Upper lobe of right lung (tissue), 1 donor: ENCODE measurements at regions not wholly inside any gene's neighbourhood (a gene's known extent, or its start where the extent isn't known, plus 50 kb on each side); places are given as distances from the start of the nearest gene placed in this dataset.

ENCODE experiments used
- ATAC-seq: fragments of 200-7000 bp; cut with Tn5 transposase; one replicate; pipeline ENCODE4 v1.9.1; 2020; ENCODE audit warnings: mild to moderate bottlenecking, moderate library complexity
- DNase-seq: peaks from one replicate; pipeline ENCODE4 v3.0.0-alpha.2; 2020
- H3K27ac ChIP-seq: fragments of 200-600 bp; one replicate; pipeline ENCODE4 v1.8.0; 2022
- H3K27me3 ChIP-seq: fragments of 200-600 bp; one replicate; pipeline ENCODE4 v1.8.0; 2022; ENCODE audit warnings: mild to moderate bottlenecking
- H3K36me3 ChIP-seq: fragments of 200-600 bp; one replicate; pipeline ENCODE4 v1.8.0; 2022
- H3K4me1 ChIP-seq: fragments of 200-600 bp; one replicate; pipeline ENCODE4 v1.8.0; 2022
- H3K4me3 ChIP-seq: fragments of 200-600 bp; one replicate; pipeline ENCODE4 v1.8.0; 2022; ENCODE audit warnings: mild to moderate bottlenecking
- H3K9me3 ChIP-seq: fragments of 200-600 bp; one replicate; pipeline ENCODE4 v1.8.0; 2022
- CTCF ChIP-seq: fragments of 200-600 bp; IDR thresholded peaks from one replicate; pipeline ENCODE4 v1.8.0; 2022; ENCODE audit warnings: antibody characterized with exemption
- intact Hi-C: fragments of 100-400 bp; cut with DNase I; formaldehyde crosslinking; loops from one replicate; pipeline ENCODE4 v1.11.0; 2022
- donor health status: DM: no; HTN: yes; CAD: no; lungs with severe emphysema.

GRCh38 chr10:57972783-57973182 is 294.9 kb downstream of the IPMK start:
- intact Hi-C loops, result no loop called here
- no peak for ATAC-seq
- DNase-seq, result no peak
- H3K27me3 ChIP-seq, result no peaks in the 10 kb centered on the region
- TF ChIP-seq CTCF, result no peak
- H3K4me1 ChIP-seq, result no peaks in the 10 kb centered on the region
- H3K36me3 ChIP-seq, result no peaks in the 10 kb centered on the region
- no peak overlapping the region for H3K4me3 ChIP-seq
- no peak overlapping the region for H3K27ac ChIP-seq
- no peaks in the 10 kb centered on the region for H3K9me3 ChIP-seq

GRCh38 chr10:57968328-57969016 is 299.2 kb downstream of the IPMK start:
- H3K4me1 ChIP-seq, result no peaks in the 10 kb centered on the region
- ATAC-seq (no peak), DNase-seq (no peak)
- no peak overlapping the region for H3K4me3 ChIP-seq
- no peaks in the 10 kb centered on the region for H3K9me3 ChIP-seq
- TF ChIP-seq CTCF, result no peak
- H3K27me3 ChIP-seq, result no peaks in the 10 kb centered on the region
- H3K36me3 ChIP-seq, result no peaks in the 10 kb centered on the region
- H3K27ac ChIP-seq, result no peak overlapping the region
- intact Hi-C loops, result no loop called here

DNA sequence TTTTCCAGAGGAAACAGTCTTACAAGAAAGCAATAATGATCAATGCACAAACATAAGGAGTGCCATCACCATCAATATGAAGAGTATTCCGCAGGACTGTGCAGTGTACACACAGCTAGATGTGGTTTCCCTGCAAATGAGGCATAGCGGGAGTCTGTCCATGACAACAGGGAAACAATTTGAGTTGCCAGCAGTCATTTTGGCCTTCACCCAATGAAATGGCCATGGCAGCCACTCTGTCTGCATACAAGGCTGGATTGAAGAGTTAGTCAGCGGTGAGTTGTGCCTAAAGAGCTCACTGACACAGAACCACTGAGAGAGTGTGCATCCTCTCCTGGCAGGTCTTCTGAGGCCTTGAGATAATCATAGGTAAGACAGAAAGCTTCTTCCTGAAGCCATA is 303.3 kb downstream of the IPMK start:
- no peak for DNase-seq
- Histone ChIP-seq H3K36me3 (no peaks in the 10 kb centered on the region), H3K27me3 (no peaks in the 10 kb centered on the region), H3K4me3 (no peak overlapping the region), H3K27ac (no peak overlapping the region), H3K4me1 (no peaks in the 10 kb centered on the region), H3K9me3 (no peaks in the 10 kb centered on the region)
- ATAC-seq, result no peak
- intact Hi-C loops, result no loop called here
- no peak for TF ChIP-seq CTCF

DNA sequence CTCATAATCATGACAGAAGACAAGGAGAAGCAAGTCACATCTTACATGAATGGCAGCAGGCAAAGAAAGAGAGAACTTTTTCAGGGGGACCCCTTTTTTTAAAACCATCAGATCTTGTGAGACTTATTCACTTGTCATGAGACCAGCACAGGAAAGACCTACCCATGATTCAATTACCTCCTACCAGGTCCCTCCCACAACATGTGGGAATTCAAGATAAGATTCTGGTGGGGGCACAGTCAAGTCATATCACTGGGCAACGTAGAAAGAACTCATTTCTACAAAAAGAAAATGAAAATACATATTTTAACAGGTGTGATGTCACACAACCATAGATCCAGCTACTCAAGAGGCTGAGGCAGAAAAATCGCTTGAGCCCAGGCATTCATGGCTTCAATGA is 304.1 kb downstream of the IPMK start:
- intact Hi-C loops, result no loop called here

DNA sequence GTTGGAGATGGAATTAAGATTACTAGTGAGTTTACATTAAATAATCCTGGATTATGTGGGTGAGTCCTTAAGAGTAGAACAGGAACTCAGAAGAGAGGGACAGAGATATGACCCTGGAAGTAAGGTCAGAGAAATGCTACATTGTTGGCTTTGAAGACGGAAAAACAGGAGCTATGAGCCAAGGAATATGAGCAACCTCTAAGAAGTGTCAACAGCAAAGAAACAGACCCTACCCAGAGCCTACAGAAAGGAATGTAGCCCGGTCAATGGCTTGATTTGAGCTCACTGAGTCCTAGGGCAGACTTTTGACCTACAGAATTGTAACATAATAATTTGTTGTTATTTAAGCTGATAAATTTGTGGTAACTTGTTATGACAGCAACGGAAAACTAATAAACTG is 304.9 kb downstream of the IPMK start:
- no peaks in the 10 kb centered on the region for H3K9me3 ChIP-seq
- no peaks in the 10 kb centered on the region for H3K27me3 ChIP-seq
- H3K36me3 ChIP-seq, result no peaks in the 10 kb centered on the region
- no peaks in the 10 kb centered on the region for H3K4me1 ChIP-seq
- no peak overlapping the region for H3K27ac ChIP-seq
- intact Hi-C loops, result no loop called here
- no peak for TF ChIP-seq CTCF
- ATAC-seq (no peak), DNase-seq (no peak)
- H3K4me3 ChIP-seq, result no peak overlapping the region

More for the DNA sequence above, 304.1 kb downstream of the IPMK start:
- H3K27ac ChIP-seq, result no peak overlapping the region
- H3K36me3 ChIP-seq, result no peaks in the 10 kb centered on the region
- no peaks in the 10 kb centered on the region for H3K27me3 ChIP-seq
- TF ChIP-seq CTCF, result no peak
- H3K4me3 ChIP-seq, result no peak overlapping the region
- DNase-seq (no peak), ATAC-seq (no peak)
- no peaks in the 10 kb centered on the region for H3K9me3 ChIP-seq
- H3K4me1 ChIP-seq, result no peaks in the 10 kb centered on the region

GRCh38 chr10:57961487-57961886 is 306.2 kb downstream of the IPMK start:
- ATAC-seq, result no peak
- DNase-seq, result no peak
- Histone ChIP-seq H3K4me1 (no peaks in the 10 kb centered on the region), H3K9me3 (no peaks in the 10 kb centered on the region), H3K4me3 (no peak overlapping the region), H3K27me3 (no peaks in the 10 kb centered on the region), H3K27ac (no peak overlapping the region), H3K36me3 (no peaks in the 10 kb centered on the region)
- intact Hi-C loops, result no loop called here
- no peak for TF ChIP-seq CTCF
